Subcutaneous abdominal adipose tissue (tissue), 5 donors: ENCODE measurements at regions not wholly inside any gene's neighbourhood (a gene's known extent, or its start where the extent isn't known, plus 50 kb on each side); places are given as distances from the start of the nearest gene placed in this dataset.

ENCODE experiments used
- H3K27ac ChIP-seq: one replicate; pipeline ENCODE4 v1.7.0; 2013; ENCODE audit warnings: low read depth, mild to moderate bottlenecking, inconsistent platforms, low read length, moderate library complexity
- H3K27me3 ChIP-seq, 5 donors: one replicate each; pipeline ENCODE4 v1.7.0; 2013; ENCODE audit warnings: low read length in 5 of 5, inconsistent platforms in 1 of 5; ENCODE audit not compliant: control insufficient read depth in 5 of 5, insufficient read depth in 4 of 5
- H3K36me3 ChIP-seq, 5 donors: one replicate each; pipeline ENCODE4 v1.7.0; 2013; ENCODE audit warnings: low read length in 5 of 5; ENCODE audit not compliant: control insufficient read depth in 5 of 5, insufficient read depth in 5 of 5
- H3K4me1 ChIP-seq, 5 donors: one replicate each; pipeline ENCODE4 v1.7.0; 2013; ENCODE audit warnings: low read length in 5 of 5, mild to moderate bottlenecking in 3 of 5, moderate library complexity in 1 of 5; ENCODE audit not compliant: control insufficient read depth in 5 of 5, insufficient read depth in 5 of 5
- H3K4me3 ChIP-seq, 5 donors: one replicate each; pipeline ENCODE4 v1.7.0; 2013; ENCODE audit warnings: low read length in 5 of 5, low read depth in 1 of 5
- H3K9ac ChIP-seq, 5 donors: one replicate each; pipeline ENCODE4 v1.7.0; 2013; ENCODE audit warnings: low read length in 5 of 5, mild to moderate bottlenecking in 4 of 5, moderate library complexity in 3 of 5
- H3K9me3 ChIP-seq, 5 donors: one replicate each; pipeline ENCODE4 v1.7.0; 2013; ENCODE audit warnings: low read length in 5 of 5; ENCODE audit not compliant: control insufficient read depth in 5 of 5
- donor health status: healthy.
- donor health status: healthy.
- donor health status: healthy.
- donor health status: healthy.
- donor health status: healthy.

DNA sequence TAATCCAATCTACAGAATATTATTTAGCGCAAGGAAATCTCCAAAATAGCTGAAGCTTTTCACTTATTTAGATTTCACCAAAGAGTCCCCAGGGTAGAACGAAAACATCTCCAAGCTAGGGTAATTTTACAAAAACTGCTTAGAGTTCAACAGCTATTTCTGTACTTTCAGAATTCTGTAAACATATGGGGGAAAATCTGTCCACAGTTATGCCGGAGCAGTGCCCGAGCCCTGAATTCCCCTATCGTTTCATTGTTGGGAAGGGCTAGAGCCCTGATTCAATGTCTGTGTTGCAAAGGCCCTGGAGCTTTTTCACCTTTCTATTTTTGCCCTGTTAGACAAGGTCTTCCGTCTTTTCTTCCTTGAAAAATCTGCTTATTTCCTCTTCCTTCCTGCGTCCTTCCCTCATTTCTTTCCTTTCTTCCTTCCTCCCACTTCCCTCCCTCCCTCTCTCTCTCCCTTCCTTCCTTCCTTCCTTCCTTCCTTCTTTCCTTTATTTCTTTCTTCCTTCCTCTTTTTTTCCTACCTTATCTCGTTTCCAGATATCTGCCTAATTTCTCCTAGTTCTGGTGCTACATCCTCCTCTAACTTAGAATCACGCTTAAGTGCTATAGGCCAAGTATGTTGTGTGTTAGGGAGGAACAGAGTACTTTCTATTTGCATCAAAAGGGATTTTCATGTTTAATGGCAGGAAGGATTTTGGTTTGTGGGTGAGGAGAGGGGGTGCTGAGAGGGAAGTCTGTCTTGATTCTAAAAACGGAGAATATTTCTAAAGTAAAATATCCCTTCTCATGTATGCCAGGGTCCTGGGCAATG is 122.5 kb upstream of the BMP2 start:
- Histone ChIP-seq H3K27me3 (no peaks in the 10 kb centered on the region), H3K27ac (no peak overlapping the region)

DNA sequence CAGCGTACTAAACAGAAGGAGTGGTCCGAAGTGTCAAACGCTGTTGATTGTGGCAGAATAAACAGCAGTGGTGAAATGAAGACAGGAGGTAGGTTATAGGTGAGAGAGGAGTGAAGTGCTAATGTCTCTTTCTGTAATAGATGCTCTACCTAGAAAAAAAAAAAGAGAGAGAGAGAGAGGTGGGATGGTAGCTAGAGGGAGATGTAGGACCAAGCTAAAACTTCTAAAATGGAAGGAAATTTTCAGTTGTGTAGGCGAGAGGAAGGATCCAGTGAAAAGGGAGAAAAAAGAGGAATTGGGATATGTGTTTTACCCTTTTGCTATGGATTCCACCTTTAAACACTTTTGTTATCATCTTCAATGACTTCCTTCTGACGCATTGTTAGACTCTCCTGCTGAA is 126.5 kb upstream of the BMP2 start:
- Histone ChIP-seq H3K4me3 (no peak overlapping the region), H3K4me1 (peaks cover 3 to 8% (median 4%) of the 10 kb centered on the region in 5 donors), H3K36me3 (no peaks in the 10 kb centered on the region), H3K9ac (no peak overlapping the region), H3K27me3 (no peaks in the 10 kb centered on the region), H3K9me3 (no peaks in the 10 kb centered on the region), H3K27ac (no peak overlapping the region)

More for the DNA sequence above, 122.5 kb upstream of the BMP2 start:
- no peak overlapping the region for H3K9ac ChIP-seq
- peaks cover 0 to 17% (median 4%) of the 10 kb centered on the region in 5 donors for H3K4me1 ChIP-seq
- no peak overlapping the region for H3K4me3 ChIP-seq
- no peaks in the 10 kb centered on the region for H3K36me3 ChIP-seq
- no peaks in the 10 kb centered on the region for H3K9me3 ChIP-seq

DNA sequence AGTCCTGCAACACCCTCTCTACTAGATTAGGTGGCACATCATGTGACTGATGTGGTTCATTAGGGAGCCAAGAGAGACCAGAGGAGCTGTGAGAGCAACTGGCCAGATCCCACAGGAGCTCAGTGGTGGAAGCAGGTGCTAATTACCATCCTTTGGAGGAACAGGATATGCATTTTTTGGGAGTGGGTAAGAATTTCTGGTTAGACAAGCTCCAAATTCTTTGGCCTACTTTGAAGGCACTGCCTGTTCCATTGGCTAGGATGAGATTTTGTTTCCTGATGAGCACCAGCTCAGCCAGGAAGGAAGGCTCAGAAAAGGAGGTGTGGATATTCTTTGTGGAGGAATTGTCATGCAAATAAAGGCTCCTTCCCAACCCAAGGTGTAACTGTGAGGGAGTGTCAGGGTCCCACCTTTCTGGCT is 130.3 kb upstream of the BMP2 start:
- H3K9me3 ChIP-seq: no peaks in the 10 kb centered on the region
- H3K9ac ChIP-seq: no peak overlapping the region
- no peak overlapping the region for H3K4me3 ChIP-seq
- H3K27me3 ChIP-seq: no peaks in the 10 kb centered on the region
- H3K4me1 ChIP-seq: peaks cover 0 to 6% (median 3%) of the 10 kb centered on the region in 5 donors
- no peaks in the 10 kb centered on the region for H3K36me3 ChIP-seq
- no peak overlapping the region for H3K27ac ChIP-seq

DNA sequence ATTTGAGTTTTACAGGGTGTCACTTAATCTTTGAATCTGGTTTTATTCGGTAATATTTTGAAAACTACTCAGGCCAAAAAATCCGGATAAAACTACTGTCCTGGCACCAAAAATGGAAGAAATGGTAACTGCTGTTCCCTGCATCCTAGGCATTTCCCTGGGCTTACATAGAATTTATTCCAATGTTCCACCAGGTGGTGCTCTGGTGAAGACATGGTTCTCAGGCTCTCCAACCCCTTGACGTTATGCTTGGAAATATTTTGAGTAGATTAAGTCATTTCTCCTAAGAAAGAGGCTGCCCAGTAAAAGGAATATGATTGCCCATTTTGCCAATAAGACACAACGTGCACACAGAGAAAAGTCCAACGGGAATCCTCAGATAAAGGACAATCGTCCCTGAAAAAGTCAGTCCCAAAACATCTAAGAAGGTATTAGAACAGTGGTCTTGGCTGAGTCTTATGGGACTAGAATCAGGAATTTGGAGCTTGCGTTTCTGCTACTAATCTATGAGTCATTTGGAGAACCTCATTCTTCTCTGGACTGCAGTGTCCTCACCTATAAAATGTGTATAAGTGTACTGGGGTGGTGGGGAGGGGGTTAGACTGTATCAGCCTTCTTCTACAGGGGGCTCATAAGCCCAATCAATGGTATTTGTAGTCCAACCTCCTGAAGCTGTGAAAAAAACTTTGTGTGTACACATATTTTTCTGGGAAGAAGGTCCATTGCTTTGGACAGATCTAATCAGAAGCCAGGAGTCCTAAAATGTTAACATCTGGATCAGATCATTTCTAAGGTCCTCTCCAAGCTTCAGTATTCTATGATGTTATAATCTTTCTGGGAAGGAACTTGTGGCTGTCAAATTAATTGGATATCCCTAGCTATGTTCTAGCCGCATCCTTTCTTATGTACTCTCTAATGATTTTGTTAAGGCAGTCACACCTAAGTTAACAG is 131.0 kb upstream of the BMP2 start:
- Histone ChIP-seq H3K27ac (no peak overlapping the region), H3K4me3 (no peak overlapping the region), H3K36me3 (no peaks in the 10 kb centered on the region), H3K9ac (no peak overlapping the region), H3K9me3 (no peaks in the 10 kb centered on the region), H3K27me3 (no peaks in the 10 kb centered on the region), H3K4me1 (peaks cover 0 to 6% (median 3%) of the 10 kb centered on the region in 5 donors)

DNA sequence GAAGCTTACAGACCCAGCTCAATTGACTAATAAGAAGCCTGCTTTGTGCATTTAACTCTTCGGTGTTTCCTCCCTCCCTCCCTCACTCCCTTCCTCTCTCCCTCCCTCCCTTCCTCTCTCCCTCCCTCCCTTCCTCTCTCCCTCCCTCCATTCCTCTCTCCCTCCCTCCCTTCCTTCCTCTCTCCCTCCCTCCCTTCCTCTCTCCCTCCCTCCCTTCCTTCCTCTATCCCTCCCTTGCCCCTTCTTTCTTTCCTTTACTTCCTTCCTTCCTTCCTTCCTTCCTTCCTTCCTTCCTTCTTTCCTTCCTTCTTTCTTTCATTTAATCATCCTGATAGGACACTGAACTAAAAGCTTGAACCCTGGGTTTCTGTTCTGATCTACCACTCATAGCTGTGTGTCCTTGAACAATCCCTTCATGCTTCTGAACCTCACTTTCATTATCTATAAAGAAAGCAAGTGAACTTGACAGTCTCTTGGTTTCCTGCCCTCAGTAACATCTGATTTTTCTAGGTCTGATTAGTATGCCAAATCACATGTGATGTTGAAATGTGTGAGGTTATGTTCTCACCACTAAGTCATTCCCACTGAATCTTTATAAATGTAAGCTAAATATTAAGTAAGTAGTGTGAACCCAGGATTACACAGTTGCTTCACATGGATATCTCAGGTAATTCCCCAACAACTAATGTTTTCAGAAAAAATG is 132.3 kb upstream of the BMP2 start:
- Histone ChIP-seq H3K36me3 (no peaks in the 10 kb centered on the region), H3K4me3 (no peak overlapping the region), H3K27ac (no peak overlapping the region)

DNA sequence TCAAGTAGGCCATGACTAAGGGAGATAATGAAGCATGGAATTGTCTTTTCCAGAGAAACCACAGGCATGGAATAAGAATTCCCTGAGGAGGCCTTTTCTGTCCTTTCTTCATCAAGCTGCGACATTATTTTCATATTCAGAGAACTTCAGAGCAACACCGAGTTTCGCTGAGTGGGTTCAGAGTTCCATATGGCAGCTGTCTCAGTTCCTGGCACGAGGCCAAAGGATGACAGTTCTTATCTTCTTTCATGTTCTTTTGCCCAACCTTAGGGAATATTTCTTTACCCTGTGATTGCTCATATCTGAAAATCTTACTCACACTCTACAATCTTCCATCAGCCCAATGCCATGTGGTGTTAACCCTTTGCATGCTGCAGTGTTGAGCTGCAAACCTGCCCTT is 135.3 kb upstream of the BMP2 start:
- Histone ChIP-seq H3K36me3 (no peaks in the 10 kb centered on the region), H3K4me1 (peaks cover 0 to 6% (median 3%) of the 10 kb centered on the region in 5 donors), H3K27me3 (peaks cover 0 to 3% (median 0%) of the 10 kb centered on the region in 5 donors), H3K9ac (no peak overlapping the region), H3K9me3 (no peaks in the 10 kb centered on the region), H3K4me3 (no peak overlapping the region), H3K27ac (no peak overlapping the region)

More for the DNA sequence above, 132.3 kb upstream of the BMP2 start:
- Histone ChIP-seq H3K4me1 (peaks cover 0 to 6% (median 3%) of the 10 kb centered on the region in 5 donors), H3K27me3 (no peaks in the 10 kb centered on the region), H3K9ac (no peak overlapping the region), H3K9me3 (no peaks in the 10 kb centered on the region)

DNA sequence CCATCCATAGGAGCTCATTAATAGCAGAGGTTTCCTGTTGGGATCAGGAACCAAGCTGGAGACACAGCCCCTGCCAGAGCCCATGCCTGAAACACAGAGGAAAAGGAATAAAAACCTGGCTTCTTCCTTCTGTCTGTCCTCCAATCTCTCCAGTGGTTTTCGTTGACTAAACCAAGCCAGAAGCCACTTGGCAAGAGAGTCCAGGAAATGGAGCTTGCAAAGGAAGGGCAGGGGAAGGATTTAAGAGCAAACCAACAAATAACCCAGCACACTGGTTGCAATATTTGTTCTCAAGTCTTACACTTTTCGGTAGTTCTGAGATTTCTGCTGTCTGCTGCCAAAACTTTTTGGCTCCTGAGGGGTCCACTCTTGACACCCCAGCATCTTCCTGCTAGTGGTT is 137.0 kb upstream of the BMP2 start:
- Histone ChIP-seq H3K9ac (no peak overlapping the region), H3K9me3 (peaks cover 0 to 4% (median 0%) of the 10 kb centered on the region in 5 donors), H3K27ac (no peak overlapping the region), H3K36me3 (no peaks in the 10 kb centered on the region), H3K27me3 (peaks cover 0 to 3% (median 0%) of the 10 kb centered on the region in 5 donors), H3K4me3 (no peak overlapping the region), H3K4me1 (peaks cover 0 to 4% (median 0%) of the 10 kb centered on the region in 5 donors)

DNA sequence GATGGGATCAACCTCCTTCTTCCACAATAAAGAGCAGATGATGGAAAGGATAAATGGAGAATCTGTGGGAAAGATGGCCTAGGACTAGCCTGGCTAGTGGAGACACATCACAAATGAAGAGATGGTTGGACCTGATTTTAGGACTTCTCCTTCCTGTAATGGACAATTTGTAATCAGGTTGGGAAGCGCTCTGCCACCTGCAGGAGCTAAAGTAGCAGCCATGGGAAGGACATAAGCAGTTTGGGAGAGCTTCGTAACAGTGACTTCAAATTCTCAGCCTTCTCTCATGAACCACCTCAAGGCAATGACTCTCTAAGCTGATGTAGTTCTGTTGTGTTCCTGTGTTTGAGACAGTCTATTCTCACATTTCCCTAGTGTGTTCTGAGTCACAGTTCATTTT is 137.9 kb upstream of the BMP2 start:
- H3K4me1 ChIP-seq: peaks cover 0 to 2% (median 0%) of the 10 kb centered on the region in 5 donors
- H3K4me3 ChIP-seq: no peak overlapping the region
- H3K9me3 ChIP-seq: peaks cover 0 to 5% (median 0%) of the 10 kb centered on the region in 5 donors
- no peak overlapping the region for H3K9ac ChIP-seq
- H3K36me3 ChIP-seq: no peaks in the 10 kb centered on the region
- peaks cover 0 to 3% (median 0%) of the 10 kb centered on the region in 5 donors for H3K27me3 ChIP-seq
- no peak overlapping the region for H3K27ac ChIP-seq

DNA sequence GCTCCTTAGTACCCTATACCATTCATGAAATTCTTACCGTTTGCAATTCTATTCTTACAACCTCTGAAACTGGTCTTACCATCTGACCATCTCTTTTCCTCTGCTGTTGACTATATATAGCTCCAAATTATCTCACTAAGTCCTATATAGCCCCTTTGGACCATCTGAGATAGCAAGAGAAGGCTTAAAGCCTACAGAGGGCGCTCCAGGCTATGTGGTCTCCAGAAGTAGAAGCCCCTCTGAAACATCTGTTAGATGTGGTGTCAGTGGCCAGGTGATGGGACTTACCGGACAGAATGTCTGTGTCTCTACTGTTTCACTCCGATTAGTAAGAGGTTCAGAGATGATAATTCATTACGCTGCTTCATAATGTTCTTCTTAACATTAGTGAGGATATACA is 140.7 kb upstream of the BMP2 start:
- H3K27me3 ChIP-seq: peaks cover 0 to 3% (median 0%) of the 10 kb centered on the region in 5 donors
- no peak overlapping the region for H3K27ac ChIP-seq
- H3K4me3 ChIP-seq: no peak overlapping the region
- no peaks in the 10 kb centered on the region for H3K36me3 ChIP-seq
- H3K9me3 ChIP-seq: peaks cover 0 to 5% (median 0%) of the 10 kb centered on the region in 5 donors
- no peaks in the 10 kb centered on the region for H3K4me1 ChIP-seq
- no peak overlapping the region for H3K9ac ChIP-seq
